Hematopoietic multipotent progenitor cell treated with erythropoietin and hydrocortisone succinate and interleukin-3 and kit ligand, for 6 days (in vitro differentiated cells): ENCODE measurements at regions not wholly inside any gene's neighbourhood (a gene's known extent, or its start where the extent isn't known, plus 50 kb on each side); places are given as distances from the start of the nearest gene placed in this dataset.
"Not testable (repeated sequence)": the region's sequence is repeated elsewhere in the genome, so short reads cannot be mapped to it uniquely, and the experiment has no call there.

Experiments
- DNase-seq: peaks from one replicate; pipeline ENCODE4 v3.0.0-alpha.2; 2015

GRCh38 chr12:105595440-105595839, 264.9 kb downstream of the C12orf75 start:
- no peak for DNase-seq

- DNase-seq: no peak
Measured at GRCh38 chr12:105596731-105597130, 266.2 kb downstream of the C12orf75 start.

GRCh38 chr12:105598031-105598430, 267.5 kb downstream of the C12orf75 start:
- DNase-seq: no peak

DNA sequence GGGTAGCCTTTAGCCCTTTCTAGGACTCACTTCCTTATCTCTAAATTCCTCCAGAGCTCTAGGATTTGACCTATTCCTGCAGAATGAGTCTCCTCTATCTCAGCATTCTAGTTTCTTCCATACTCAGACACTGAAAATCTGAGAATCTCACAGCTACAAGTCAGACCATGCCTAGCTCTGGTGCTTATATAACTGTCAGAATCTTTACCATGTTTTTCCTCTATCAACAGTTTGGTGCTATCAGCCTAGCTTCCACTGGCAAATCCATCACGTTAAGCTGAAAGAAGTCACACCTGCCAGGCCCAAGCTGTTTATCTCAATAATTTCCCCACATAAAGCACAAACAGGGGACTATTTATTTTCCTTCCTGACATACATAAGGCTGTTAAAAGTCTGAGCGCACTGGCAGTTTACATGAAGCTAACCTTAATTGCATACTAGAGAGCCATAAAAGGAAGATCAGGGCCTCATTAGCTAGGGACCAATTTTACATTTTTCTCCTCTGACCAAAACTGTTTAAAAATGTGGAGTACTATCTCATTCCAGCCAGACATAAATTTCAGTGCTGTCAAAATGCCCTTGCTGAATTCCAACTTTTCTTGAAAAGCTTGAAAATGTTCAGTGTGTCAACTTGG, 270.5 kb downstream of the C12orf75 start:
- no peak for DNase-seq

- not testable (repeated sequence) for DNase-seq
Measured at GRCh38 chr12:105602312-105602711, 271.8 kb downstream of the C12orf75 start.

- not testable (repeated sequence) for DNase-seq
Measured at GRCh38 chr12:105604281-105604680, 273.8 kb downstream of the C12orf75 start.

DNA sequence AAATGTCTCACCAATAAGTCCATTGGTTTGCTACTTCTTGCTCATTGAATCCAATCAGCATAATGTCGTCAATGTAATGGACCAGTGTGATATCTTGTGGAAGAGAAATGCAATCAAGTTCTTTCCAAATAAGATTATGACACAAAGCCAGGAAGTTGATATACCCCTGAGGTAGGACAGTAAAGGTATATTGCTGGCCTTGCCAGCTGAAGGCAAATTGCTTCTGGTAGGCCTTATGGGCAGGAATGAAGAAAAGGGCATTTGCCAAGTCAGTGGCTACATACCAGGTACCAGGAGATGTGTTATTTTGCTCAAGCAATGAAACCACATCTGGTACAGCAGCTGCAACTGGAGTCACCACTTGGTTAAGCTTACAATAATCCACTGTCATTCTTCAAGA, 276.1 kb downstream of the C12orf75 start:
- DNase-seq: not testable (repeated sequence)

DNA sequence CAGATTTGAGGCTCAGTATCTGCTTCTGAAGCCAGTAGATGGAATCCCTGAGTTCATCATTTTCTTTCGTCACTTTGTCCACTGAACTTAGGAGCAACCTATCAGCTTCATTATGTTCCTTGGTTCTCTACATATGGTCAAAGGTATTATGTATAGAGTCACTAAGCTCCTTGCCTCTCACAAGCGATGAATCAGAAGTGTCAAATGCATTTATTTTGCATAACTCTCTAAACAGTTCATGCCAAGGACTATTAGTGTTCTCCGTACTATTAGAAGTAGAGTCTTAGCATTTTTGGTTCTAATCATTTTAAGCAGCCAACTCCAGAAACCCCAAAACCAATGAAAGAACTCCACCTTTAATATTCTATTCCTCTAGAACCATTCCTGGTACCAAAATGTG, 278.5 kb downstream of the C12orf75 start:
- DNase-seq: not testable (repeated sequence)

- DNase-seq: no peak
Measured at GRCh38 chr12:105610459-105610858, 280.0 kb downstream of the C12orf75 start.

GRCh38 chr12:105611340-105611739, 280.8 kb downstream of the C12orf75 start:
- DNase-seq: no peak

- no peak for DNase-seq
Measured at GRCh38 chr12:105613269-105613668, 282.8 kb downstream of the C12orf75 start.

GRCh38 chr12:105613887-105614286, 283.4 kb downstream of the C12orf75 start:
- DNase-seq: no peak

- DNase-seq: no peak
Measured at GRCh38 chr12:105616971-105617540, 286.6 kb downstream of the C12orf75 start.

DNA sequence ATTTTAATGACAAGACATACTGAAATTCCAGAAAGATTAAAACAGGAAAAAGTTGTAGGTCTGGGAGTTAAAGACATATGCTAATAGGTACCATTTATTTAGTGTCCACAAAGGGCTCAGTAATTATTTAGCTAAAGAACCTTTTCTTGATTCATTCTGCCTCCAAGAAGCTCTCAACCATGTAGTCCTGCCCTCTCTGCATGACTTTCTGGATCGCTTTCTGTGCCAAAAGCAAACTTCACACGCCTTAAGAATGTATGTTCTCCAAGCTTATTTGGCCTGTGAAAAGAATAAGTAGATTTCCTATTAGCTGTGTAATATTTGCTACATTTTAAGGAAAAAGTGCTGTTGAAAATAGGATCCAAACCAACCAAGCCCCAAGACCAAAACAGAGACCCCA, 291.7 kb downstream of the C12orf75 start:
- no peak for DNase-seq

DNA sequence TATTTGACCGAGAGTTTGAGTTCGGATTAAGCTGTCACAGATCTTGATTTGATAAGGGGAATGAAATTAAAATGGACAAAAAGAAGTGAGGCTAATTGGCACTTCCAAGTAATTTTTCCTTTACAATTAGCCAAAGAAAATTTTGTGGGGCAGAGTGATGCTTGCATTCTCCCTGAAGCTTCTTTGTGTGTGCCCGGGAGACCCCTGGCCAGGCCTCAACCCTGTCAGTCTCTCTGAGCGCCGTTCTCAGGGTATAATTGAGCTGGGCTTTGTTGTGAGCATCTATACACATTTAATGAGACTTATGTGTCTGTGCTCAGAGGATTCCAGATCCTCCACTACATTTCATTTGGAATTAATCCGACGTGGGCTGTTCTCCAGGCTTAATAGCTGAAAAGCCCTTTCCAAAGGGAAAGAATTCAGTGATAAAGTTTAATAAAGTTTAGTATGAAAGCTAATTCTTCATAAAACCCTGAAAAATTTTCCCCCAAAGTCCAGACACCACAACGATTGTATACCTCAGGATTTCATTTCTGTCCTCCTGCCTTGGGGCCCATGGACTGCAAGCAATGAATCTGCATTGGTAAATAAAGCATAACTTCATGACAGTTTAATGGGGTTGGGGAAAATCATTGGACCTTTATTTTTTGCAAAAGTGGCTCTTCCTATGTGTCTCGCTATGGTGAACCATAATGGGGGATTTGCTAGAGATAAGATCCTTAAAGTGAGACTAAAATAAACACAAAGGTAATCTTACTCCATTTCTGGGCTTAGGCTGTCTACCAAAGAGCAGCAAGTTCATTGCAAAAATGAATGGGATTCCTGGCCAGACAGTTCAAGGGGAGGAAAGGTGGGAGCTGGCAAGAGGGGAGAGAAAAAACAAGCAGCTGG, 292.6 kb downstream of the C12orf75 start:
- no peak for DNase-seq

GRCh38 chr12:105626653-105627052, 296.2 kb downstream of the C12orf75 start:
- no peak for DNase-seq

GRCh38 chr12:105637470-105637869, 307.0 kb downstream of the C12orf75 start:
- no peak for DNase-seq

DNA sequence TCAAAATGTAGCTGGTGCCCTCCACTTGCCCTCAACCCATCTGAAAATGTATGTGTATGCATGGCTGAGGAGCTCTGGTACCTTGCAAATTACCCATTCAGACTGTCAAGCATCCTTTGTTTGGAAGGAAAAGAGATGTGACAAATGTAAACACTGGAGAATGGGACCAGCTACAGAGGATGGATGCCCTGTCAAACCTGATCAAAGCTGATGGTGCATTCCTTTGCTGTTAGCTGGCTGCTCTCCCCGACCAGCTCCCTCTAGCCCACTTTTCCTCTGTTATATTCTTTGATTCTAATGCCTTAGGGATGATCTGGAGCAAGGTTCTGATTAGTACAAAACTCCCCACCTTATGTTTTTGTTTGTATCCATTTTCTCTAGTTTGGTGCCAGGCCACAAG, 310.3 kb downstream of the C12orf75 start:
- DNase-seq: no peak

GRCh38 chr12:105641749-105642148, 311.3 kb downstream of the C12orf75 start:
- DNase-seq: no peak

DNA sequence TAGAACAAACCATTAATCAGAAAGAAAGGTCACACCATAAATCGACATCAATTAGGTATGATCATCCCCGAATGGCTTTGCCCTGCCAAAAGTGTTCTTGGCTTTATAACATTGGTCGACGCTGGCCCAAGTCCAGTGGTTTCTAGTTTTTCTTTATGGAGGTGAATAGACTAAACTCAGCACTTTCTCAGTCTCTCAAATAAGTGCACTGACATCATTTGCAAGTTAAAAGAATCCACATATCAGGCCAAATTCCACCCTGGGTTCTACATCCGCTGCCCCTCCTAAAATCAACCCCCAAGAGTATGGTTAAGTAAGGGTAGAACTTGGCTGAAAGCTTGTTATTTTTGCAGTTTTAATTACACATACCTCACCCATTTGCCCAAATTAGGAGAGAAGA, 314.3 kb downstream of the C12orf75 start:
- DNase-seq: no peak

DNA sequence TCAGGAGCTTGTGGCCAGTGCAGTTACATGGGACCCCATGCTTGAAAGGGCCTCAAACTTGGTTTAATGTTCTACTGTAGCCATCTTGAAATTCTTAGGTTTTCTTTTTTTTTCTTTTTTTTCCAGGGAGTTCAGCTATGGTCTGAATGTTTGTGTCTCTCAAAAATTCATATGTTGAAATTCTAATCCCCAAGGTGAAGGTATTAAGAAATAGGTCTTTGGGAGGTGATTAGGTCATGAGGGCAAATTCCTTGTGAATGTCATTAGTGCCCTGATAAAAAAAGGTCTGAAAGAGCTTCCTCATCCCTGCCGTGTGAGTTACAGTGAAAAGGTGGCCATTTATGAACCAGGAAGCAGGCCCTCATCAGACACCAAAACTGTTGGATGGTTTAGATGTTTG, 324.1 kb downstream of the C12orf75 start:
- no peak for DNase-seq

DNA sequence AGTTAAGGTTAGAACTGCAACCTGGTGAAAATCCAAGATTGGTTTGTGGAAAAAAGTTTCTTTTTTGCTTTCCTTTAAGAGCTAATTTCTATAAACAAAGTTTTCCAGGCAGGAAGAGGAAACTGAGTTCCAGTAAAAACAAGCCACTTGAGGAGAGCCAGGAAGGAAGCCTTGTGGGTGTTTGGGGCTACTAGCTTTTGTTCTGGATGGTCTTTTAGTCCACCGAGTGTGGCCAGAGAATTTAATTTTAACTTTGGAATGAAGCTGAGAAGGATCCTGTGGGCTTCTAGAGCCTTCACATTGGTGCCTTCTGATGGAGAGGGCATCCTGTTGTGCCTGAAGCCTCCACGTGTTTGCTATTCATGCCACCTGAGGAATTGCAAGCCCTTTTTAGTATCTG, 327.9 kb downstream of the C12orf75 start:
- DNase-seq: no peak

DNA sequence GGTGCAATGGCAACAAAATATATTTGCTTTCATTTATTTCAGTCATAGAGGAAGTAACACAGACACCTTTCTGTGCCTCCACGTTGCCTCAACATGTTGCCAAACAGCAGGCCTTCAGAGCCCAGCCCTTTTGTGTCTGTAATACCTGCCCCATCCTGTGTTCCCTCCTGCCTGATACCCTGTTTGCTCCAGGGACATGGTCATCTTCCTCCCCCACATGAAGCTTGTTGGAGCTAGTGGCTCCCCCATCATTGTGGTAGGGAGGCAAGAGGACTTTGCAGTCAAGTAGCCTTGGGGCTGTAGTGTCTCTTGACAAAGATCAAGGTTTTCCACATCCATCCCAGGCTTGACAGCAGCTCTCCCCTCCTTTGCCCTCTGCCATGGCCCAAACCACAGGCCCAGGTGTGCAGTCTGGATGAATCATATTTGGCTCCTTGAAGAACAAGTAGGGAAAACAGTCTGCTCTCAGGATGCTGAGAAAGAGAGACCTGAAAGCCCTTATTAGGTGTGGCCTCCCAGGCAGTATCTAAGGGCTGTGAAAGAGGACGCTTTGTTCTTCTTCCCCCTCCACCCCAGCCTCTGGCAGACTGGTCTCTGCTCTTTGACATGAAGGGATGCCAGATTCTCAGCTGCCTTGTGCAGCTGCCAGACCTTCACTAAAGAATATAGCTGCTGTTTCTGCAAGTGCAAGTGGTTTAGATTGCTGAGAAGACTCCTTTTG, 329.0 kb downstream of the C12orf75 start:
- DNase-seq: no peak
